ENCODE measurements at regions not wholly inside any gene's neighbourhood (a gene's known extent, or its start where the extent isn't known, plus 50 kb on each side); places are given as distances from the start of the nearest gene placed in this dataset.

GRCh38 chr14:101127224-101127623 is 223.7 kb upstream of the RTL1 start:
- no peak for TF ChIP-seq CTCF (IDR thresholded peaks at IDR 0.05; ENCODE audit: unreplicated experiment)
- Mint-ChIP-seq H3K4me3 (ENCODE audit: low read depth) (no peak overlapping the region), H3K27ac (no peak overlapping the region), H3K4me1 (ENCODE audit: low read depth) (no peaks in the 10 kb centered on the region), H3K27me3 (peaks cover 38% of the 10 kb centered on the region), H3K36me3 (ENCODE audit: insufficient read depth) (no peaks in the 10 kb centered on the region), H3K9me3 (ENCODE audit: low read depth) (peaks cover 3% of the 10 kb centered on the region)
- no peak for DNase-seq (ENCODE audit: low spot score, unreplicated experiment)

DNA sequence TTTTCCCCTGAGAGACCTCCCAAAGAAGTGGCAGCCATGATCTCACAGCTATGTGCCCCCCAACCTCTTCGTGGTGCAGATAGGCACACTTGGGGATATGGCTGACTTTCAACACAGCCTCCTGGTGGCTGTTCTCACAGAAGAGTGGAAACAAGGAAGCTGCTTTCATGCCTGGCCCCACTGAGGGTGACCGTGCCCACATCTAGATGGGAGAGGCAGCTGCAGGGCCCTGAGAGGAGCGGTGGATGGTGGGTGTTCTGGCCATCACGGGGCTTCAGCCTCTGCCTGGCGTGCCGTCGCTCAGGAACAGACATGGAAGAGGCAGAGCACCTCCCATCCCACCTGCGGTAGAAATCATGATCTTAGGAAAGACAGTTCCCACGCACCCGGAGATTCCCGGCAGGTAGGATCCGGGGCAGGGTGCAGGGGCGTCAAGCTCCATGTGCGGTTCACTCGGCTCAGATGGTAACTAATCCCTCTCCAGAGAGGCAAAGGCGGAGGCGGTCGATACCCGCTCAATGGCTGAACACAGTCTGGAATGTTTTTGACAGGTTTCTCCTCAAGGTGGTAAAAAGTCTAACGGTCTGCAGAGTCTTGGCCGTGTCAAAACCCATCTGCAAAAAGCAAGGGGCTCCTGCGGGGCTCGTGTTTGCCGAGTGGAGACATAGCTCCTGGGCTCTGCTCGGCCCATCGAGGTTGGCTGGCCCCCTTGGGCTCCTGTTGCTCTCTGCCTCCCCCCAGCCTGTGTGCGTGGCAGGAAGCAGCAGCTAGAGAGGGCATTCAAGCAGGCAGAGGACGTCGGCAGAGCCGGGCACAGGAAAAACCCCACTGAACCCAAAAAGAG is 225.2 kb upstream of the RTL1 start:
- Mint-ChIP-seq H3K4me3 (ENCODE audit: low read depth) (no peak overlapping the region), H3K27ac (no peak overlapping the region), H3K9me3 (ENCODE audit: low read depth) (peaks cover 3% of the 10 kb centered on the region), H3K4me1 (ENCODE audit: low read depth) (no peaks in the 10 kb centered on the region), H3K27me3 (peaks cover 38% of the 10 kb centered on the region), H3K36me3 (ENCODE audit: insufficient read depth) (no peaks in the 10 kb centered on the region)
- TF ChIP-seq CTCF (IDR thresholded peaks at IDR 0.05; ENCODE audit: unreplicated experiment) = no peak
- no peak for DNase-seq (ENCODE audit: low spot score, unreplicated experiment)

GRCh38 chr14:101129521-101130167 is 226.1 kb upstream of the RTL1 start:
- DNase-seq (ENCODE audit: low spot score, unreplicated experiment) = no peak
- H3K36me3 Mint-ChIP-seq (ENCODE audit: insufficient read depth) = no peaks in the 10 kb centered on the region
- TF ChIP-seq CTCF (IDR thresholded peaks at IDR 0.05; ENCODE audit: unreplicated experiment) = no peak
- H3K9me3 Mint-ChIP-seq (ENCODE audit: low read depth) = peaks cover 3% of the 10 kb centered on the region
- H3K27ac Mint-ChIP-seq = no peak overlapping the region
- no peak overlapping the region for H3K4me3 Mint-ChIP-seq (ENCODE audit: low read depth)
- peaks cover 1% of the 10 kb centered on the region for H3K4me1 Mint-ChIP-seq (ENCODE audit: low read depth)
- peaks cover 37% of the 10 kb centered on the region for H3K27me3 Mint-ChIP-seq

DNA sequence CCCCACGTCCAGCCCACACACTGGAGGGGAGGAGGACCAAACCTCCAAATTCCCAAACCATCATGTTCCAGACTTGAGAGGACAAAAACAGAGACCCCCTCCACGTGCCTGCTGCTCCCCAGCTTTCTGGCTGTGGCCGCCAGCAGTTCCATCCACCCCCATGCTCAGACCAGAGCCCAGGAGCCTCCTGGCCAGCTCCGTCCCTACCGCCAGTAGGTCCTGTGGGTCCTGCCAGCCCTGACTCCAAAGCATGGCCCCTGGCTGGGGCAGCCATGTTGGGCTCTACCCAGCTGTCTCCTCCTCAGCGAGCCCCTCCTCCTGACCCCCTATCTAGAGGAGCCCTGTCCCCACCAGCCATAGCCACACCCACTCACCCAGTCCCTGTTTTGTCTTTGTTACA is 227.3 kb upstream of the RTL1 start:
- H3K9me3 Mint-ChIP-seq (ENCODE audit: low read depth) = peaks cover 3% of the 10 kb centered on the region
- H3K4me1 Mint-ChIP-seq (ENCODE audit: low read depth) = peaks cover 1% of the 10 kb centered on the region
- H3K27me3 Mint-ChIP-seq = peaks cover 34% of the 10 kb centered on the region
- no peaks in the 10 kb centered on the region for H3K36me3 Mint-ChIP-seq (ENCODE audit: insufficient read depth)
- no peak overlapping the region for H3K4me3 Mint-ChIP-seq (ENCODE audit: low read depth)
- no peak overlapping the region for H3K27ac Mint-ChIP-seq
- DNase-seq (ENCODE audit: low spot score, unreplicated experiment) = no peak
- TF ChIP-seq CTCF (IDR thresholded peaks at IDR 0.05; ENCODE audit: unreplicated experiment) = no peak

DNA sequence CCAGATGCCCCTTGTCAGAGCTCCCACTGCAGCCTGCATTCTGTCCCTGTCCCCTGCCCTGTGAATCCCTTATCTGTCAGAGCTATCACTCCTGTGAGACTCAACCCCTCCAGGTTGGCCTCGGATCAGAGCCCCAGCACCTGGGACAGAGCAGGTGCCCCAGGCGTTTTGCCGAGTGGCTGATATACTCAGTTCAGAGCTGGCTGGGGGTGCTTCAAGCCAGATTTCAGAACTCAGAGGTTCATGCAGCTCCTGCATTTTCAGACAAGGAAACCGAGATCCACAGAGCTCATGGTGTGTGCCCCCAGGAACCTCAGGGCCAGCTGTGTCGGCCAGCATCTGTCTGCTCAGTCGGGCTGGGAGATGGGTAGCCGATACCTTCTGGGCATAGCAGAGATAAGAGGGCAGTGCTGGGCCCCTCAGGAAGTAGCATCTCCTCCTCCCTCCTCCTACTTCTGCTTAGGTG is 228.0 kb upstream of the RTL1 start:
- DNase-seq (ENCODE audit: low spot score, unreplicated experiment) = no peak
- no peaks in the 10 kb centered on the region for H3K36me3 Mint-ChIP-seq (ENCODE audit: insufficient read depth)
- no peak overlapping the region for H3K4me3 Mint-ChIP-seq (ENCODE audit: low read depth)
- peaks cover 3% of the 10 kb centered on the region for H3K9me3 Mint-ChIP-seq (ENCODE audit: low read depth)
- H3K4me1 Mint-ChIP-seq (ENCODE audit: low read depth) = peaks cover 1% of the 10 kb centered on the region
- no peak overlapping the region for H3K27ac Mint-ChIP-seq
- no peak for TF ChIP-seq CTCF (IDR thresholded peaks at IDR 0.05; ENCODE audit: unreplicated experiment)
- H3K27me3 Mint-ChIP-seq = peaks cover 34% of the 10 kb centered on the region

Measured in progenitor cell of endocrine pancreas (in vitro differentiated cells).